ENCODE measurements at regions not wholly inside any gene's neighbourhood (a gene's known extent, or its start where the extent isn't known, plus 50 kb on each side); places are given as distances from the start of the nearest gene placed in this dataset.

DNA sequence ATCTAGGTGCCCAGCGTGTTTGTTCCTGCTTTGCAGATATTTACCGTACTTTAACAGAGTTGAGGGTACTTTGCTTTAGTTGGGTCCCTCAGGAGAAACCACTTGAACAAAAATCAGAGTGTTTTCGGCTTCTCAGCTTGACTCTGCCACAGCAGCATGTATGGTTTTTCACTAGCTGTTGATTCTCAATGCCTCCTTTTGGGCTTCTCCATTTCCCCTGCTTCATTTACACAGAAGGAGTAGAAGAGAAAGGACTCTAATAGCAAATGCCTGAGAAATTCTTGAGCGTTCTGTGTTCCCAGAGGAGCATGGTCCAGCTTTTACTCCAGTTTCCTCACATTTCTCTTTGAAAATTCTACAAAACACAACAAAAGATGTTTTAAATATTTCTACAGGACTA is 252.1 kb upstream of the CCDC179 start:
- TF ChIP-seq POLR2A (IDR thresholded peaks at IDR 0.05): no peak
- TF ChIP-seq, protein P1, sequence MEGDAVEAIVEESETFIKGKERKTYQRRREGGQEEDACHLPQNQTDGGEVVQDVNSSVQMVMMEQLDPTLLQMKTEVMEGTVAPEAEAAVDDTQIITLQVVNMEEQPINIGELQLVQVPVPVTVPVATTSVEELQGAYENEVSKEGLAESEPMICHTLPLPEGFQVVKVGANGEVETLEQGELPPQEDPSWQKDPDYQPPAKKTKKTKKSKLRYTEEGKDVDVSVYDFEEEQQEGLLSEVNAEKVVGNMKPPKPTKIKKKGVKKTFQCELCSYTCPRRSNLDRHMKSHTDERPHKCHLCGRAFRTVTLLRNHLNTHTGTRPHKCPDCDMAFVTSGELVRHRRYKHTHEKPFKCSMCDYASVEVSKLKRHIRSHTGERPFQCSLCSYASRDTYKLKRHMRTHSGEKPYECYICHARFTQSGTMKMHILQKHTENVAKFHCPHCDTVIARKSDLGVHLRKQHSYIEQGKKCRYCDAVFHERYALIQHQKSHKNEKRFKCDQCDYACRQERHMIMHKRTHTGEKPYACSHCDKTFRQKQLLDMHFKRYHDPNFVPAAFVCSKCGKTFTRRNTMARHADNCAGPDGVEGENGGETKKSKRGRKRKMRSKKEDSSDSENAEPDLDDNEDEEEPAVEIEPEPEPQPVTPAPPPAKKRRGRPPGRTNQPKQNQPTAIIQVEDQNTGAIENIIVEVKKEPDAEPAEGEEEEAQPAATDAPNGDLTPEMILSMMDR (IDR thresholded peaks at IDR 0.05): no peak
